Body of pancreas (tissue), 4 donors: ENCODE measurements at regions not wholly inside any gene's neighbourhood (a gene's known extent, or its start where the extent isn't known, plus 50 kb on each side); places are given as distances from the start of the nearest gene placed in this dataset.

ENCODE experiments used
- ATAC-seq: fragments of 150-250 bp; one replicate; pipeline ENCODE4 v1.9.1; 2016
- DNase-seq, 4 donors: peaks; one replicate each; pipeline ENCODE4 v3.0.0-alpha.2; 2019
- H3K27ac ChIP-seq, 4 donors: fragments of 200-600 bp; sonication (generic); 1 replicate in 3 of 4; 2 replicates in 1 of 4; pipeline versions ENCODE4 v1.5.1 to v1.6.1; 2016 to 2019; ENCODE audit warnings: mild to moderate bottlenecking in 1 of 4, mixed read lengths in 1 of 4, moderate library complexity in 1 of 4
- H3K27me3 ChIP-seq, 2 donors: fragments of 200-600 bp; sonication (generic); one replicate each; pipeline ENCODE4 v1.6.0; 2016; ENCODE audit warnings: mild to moderate bottlenecking in 1 of 2
- H3K36me3 ChIP-seq, 2 donors: fragments of 200-600 bp; sonication (generic); replicated peaks in 1 of 2; 2 replicates each; pipeline ENCODE4 v1.5.1; 2016; ENCODE audit warnings: low read depth in 2 of 2; ENCODE audit not compliant: insufficient read depth in 1 of 2
- H3K4me1 ChIP-seq: fragments of 200-600 bp; sonication (generic); one replicate; pipeline ENCODE4 v1.6.0; 2016
- H3K4me3 ChIP-seq, 2 donors: fragments of 200-600 bp; sonication (generic); 1 replicate in 1 of 2; 2 replicates in 1 of 2; pipeline ENCODE4 v1.5.1; 2016 to 2019
- H3K9me3 ChIP-seq, 3 donors: fragments of 200-600 bp; sonication (generic); 1 replicate in 2 of 3; 2 replicates in 1 of 3; pipeline ENCODE4 v1.5.1; 2016
- POLR2A ChIP-seq, 3 donors: fragments of 450-650 bp; IDR thresholded peaks; one replicate each; pipeline ENCODE4 v1.6.1; 2016; ENCODE audit warnings: antibody characterized with exemption in 3 of 3, mild to moderate bottlenecking in 2 of 3
- WGBS, 2 donors: methylation state at CpG; one replicate each; pipeline ENCODE4 v1.1.5; 2017; 5-methylcytosine and 5-hydroxymethylcytosine counted together
- intact Hi-C: fragments of 100-400 bp; cut with DNase I; formaldehyde crosslinking; loops from one replicate; pipeline ENCODE4 v1.15.1; 2023
- TF ChIP-seq, protein P1 (sequence below), 7 experiments: fragments of 450-650 bp in 4 of 7; fragments of 200-600 bp in 3 of 7; sonication (generic) in 3 of 7; IDR thresholded peaks; one replicate each; pipeline ENCODE4 v1.5.1; 2016 to 2019; ENCODE audit warnings: antibody characterized with exemption in 7 of 7

DNA sequence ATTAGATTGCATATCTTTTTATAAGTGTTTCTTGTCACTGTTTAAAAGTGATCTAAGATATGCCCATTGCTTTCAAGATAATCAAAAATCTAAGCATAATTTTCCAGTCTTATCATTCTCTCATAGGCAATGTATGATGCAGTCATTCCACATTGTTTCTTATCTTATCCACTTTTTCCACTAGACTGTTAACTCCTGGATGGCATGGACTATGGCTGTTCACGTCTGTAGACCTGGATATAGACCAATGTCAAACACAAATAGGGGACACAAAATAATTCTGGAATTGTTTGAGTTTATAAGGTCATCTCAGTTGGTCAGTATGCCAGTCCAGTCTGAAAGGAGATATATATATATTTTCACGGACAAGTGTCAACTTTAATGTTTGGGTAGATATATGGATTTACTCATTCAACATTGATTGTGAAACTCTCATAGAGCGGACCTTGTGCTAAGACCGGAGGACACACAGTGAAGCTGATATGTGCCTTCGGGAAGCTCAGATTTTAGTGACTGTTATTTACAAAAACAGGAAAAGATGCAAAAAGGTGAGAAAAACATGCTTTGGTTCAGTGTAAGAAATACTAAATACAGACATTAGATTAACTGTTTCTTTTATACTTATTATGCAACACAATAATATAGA lies 689.4 kb upstream of the SLC8A1 start:
- TF ChIP-seq, protein P1, sequence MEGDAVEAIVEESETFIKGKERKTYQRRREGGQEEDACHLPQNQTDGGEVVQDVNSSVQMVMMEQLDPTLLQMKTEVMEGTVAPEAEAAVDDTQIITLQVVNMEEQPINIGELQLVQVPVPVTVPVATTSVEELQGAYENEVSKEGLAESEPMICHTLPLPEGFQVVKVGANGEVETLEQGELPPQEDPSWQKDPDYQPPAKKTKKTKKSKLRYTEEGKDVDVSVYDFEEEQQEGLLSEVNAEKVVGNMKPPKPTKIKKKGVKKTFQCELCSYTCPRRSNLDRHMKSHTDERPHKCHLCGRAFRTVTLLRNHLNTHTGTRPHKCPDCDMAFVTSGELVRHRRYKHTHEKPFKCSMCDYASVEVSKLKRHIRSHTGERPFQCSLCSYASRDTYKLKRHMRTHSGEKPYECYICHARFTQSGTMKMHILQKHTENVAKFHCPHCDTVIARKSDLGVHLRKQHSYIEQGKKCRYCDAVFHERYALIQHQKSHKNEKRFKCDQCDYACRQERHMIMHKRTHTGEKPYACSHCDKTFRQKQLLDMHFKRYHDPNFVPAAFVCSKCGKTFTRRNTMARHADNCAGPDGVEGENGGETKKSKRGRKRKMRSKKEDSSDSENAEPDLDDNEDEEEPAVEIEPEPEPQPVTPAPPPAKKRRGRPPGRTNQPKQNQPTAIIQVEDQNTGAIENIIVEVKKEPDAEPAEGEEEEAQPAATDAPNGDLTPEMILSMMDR (IDR thresholded peaks at IDR 0.05) = no peak
- no peak for TF ChIP-seq POLR2A (IDR thresholded peaks at IDR 0.05)
- Histone ChIP-seq H3K4me1 (no peaks in the 10 kb centered on the region), H3K27ac (no peak overlapping the region), H3K4me3 (no peak overlapping the region), H3K27me3 (no peaks in the 10 kb centered on the region), H3K9me3 (no peaks in the 10 kb centered on the region), H3K36me3 (no peaks in the 10 kb centered on the region)
- ATAC-seq = no peak
- WGBS, 2 donors = 66 to 71% methylated on average over 5 of the region's 5 CpGs
- DNase-seq = no peak
- intact Hi-C loops = no loop called here

DNA sequence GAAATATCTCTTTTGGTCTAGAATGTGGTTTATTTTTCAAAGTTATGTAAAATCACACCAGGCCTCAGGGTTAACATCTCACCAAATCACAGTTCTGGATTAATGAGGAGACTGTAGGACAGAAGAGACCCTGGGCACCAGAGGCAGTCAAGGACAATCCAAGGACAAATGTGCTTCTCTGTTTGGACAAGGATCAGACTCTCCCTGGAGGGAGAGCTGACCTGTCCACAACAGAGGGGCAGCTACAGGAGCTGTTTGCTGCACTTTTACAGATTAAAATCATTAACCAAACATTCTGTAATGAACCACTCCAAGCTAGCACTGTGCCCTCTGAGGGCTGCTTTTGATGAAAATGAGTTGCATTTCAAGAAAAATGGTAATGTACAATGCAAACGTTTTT lies 690.6 kb upstream of the SLC8A1 start:
- Histone ChIP-seq H3K4me1 (no peaks in the 10 kb centered on the region), H3K36me3 (no peaks in the 10 kb centered on the region), H3K27ac (no peak overlapping the region), H3K9me3 (no peaks in the 10 kb centered on the region), H3K4me3 (no peak overlapping the region), H3K27me3 (no peaks in the 10 kb centered on the region)
- TF ChIP-seq, protein P1 (IDR thresholded peaks at IDR 0.05) = no peak
- TF ChIP-seq POLR2A (IDR thresholded peaks at IDR 0.05) = no peak
- WGBS, 2 donors = 5 to 8% methylated on average over 1 of the region's 1 CpG
- no peak for DNase-seq
- ATAC-seq = no peak
- intact Hi-C loops = no loop called here

DNA sequence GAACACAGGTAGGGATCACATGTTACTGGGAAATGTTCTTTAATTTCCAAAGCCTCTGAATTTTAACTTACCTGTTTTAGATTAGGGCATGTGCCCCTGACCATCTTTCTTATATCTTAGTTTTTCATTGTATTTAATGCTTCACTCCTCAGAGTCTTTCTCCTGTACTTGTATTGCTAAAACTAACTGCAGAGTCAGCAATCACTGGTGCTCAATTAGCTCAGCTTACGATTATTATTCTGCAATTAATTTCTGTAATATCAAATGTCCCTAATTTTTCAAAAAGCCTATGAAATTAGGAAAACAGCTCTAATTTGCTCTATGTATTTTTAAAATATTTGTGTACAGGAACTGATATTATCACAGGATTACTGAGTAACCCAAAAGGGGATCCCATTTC lies 693.2 kb upstream of the SLC8A1 start:
- Histone ChIP-seq H3K27me3 (no peaks in the 10 kb centered on the region), H3K4me1 (no peaks in the 10 kb centered on the region), H3K36me3 (no peaks in the 10 kb centered on the region), H3K27ac (no peak overlapping the region), H3K4me3 (no peak overlapping the region), H3K9me3 (no peaks in the 10 kb centered on the region)
- intact Hi-C loops = no loop called here
- DNase-seq (no peak), ATAC-seq (no peak)
- WGBS, 2 donors = 60 to 73% methylated on average over 1 of the region's 1 CpG
- TF ChIP-seq, protein P1 (IDR thresholded peaks at IDR 0.05) = no peak
- no peak for TF ChIP-seq POLR2A (IDR thresholded peaks at IDR 0.05)

DNA sequence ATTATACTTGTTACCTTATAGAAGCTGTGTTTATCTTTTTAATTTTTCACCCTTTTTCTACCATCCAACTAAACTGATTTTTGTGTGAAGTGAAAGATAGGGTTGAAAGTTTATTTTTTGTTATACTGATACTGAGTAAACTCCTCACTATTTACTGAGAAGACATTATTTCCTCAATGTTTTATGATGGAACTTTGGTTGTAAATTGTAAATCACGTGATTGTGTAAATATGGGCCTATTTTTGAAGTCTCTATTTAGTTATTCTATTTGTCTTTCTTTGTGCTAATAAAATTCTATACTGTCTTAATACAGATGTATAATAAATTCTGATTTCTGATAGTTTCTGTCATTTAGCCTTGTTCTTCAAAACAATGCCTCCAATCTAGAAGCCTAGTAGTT lies 697.2 kb upstream of the SLC8A1 start:
- intact Hi-C loops = no loop called here
- Histone ChIP-seq H3K27ac (no peak overlapping the region), H3K36me3 (no peaks in the 10 kb centered on the region), H3K4me1 (no peaks in the 10 kb centered on the region), H3K27me3 (no peaks in the 10 kb centered on the region), H3K9me3 (no peaks in the 10 kb centered on the region), H3K4me3 (no peak overlapping the region)
- DNase-seq = no peak
- TF ChIP-seq, protein P1 (IDR thresholded peaks at IDR 0.05) = no peak
- no peak for TF ChIP-seq POLR2A (IDR thresholded peaks at IDR 0.05)
- no peak for ATAC-seq
- WGBS, 2 donors = 38 to 50% methylated on average over 1 of the region's 1 CpG

DNA sequence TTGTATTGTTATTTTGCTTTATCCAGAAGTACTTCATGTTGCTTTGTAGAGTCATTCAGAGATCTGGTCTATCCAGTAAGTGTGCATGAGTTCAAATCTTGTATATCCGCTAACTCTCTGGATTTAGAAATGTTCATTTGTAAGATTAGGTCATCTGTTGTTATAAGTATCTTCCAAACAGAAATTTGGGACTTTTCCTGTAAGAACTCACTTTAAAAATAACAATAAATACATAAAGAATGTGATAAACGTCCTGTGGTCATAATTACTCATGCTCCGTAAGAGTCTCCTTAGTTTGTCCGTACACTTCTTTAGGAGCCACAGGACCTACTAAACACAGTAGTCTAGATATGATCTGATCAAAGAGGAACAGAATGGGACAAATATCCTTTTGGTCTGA lies 699.9 kb upstream of the SLC8A1 start:
- ATAC-seq = no peak
- no peak for DNase-seq
- H3K4me3 ChIP-seq = no peak overlapping the region
- 69 to 84% methylated on average over 4 of the region's 4 CpGs for WGBS, 2 donors
- H3K9me3 ChIP-seq = no peaks in the 10 kb centered on the region
- no peak overlapping the region for H3K27ac ChIP-seq
- H3K36me3 ChIP-seq = no peaks in the 10 kb centered on the region
- H3K4me1 ChIP-seq = no peaks in the 10 kb centered on the region
- H3K27me3 ChIP-seq = no peaks in the 10 kb centered on the region
- intact Hi-C loops = no loop called here
- TF ChIP-seq POLR2A (IDR thresholded peaks at IDR 0.05) = no peak
- TF ChIP-seq, protein P1 (IDR thresholded peaks at IDR 0.05) = no peak
